GM12878 (cell line): ENCODE measurements at regions not wholly inside any gene's neighbourhood (a gene's known extent, or its start where the extent isn't known, plus 50 kb on each side); places are given as distances from the start of the nearest gene placed in this dataset.
"Not testable (repeated sequence)": the region's sequence is repeated elsewhere in the genome, so short reads cannot be mapped to it uniquely, and the experiment has no call there.

Experiments
- ATAC-seq: fragments of 200-7000 bp; cut with Tn5 transposase; 3 replicates; pipeline ENCODE4 v1.9.1; 2020; ENCODE audit warnings: mild to moderate bottlenecking, moderate library complexity
- BruUV-seq: library from RNA; stranded (reverse); fragments of 400-500 nt; replicated peaks from 2 replicates; lab custom pipeline; 2021; lab: Mats Ljungman, UMichigan
- CTCF ChIA-PET: fragments of 300-600 bp; sonication (Branson Sonifier 250); formaldehyde crosslinking; extraction: SDS; loops from one replicate; lab custom pipeline; 2021; ENCODE audit warnings: inconsistent platforms; lab: Yijun Ruan, JAX
- POLR2A ChIA-PET: fragments of 350-600 bp; formaldehyde crosslinking; extraction: SDS; loops from one replicate; lab custom pipeline; 2021; ENCODE audit warnings: inconsistent platforms; lab: Charles Lee
- RAD21 ChIA-PET: fragments of 300-600 bp; sonication (Branson Sonifier 250); formaldehyde crosslinking; loops from one replicate; lab custom pipeline; 2023; ENCODE audit warnings: antibody characterized with exemption; ENCODE audit not compliant: unreplicated experiment; lab: Charles Lee
- SMC1A ChIA-PET: fragments of 300-600 bp; sonication (Branson Sonifier 250); formaldehyde crosslinking; loops from one replicate; lab custom pipeline; 2023; ENCODE audit not compliant: unreplicated experiment, uncharacterized antibody; lab: Charles Lee
- DNase-seq: peaks from one replicate; pipeline ENCODE4 v3.0.0-alpha.2; 2011; ENCODE audit warnings: low read depth, low spot score
- FAIRE-seq: peaks from 3 replicates; lab custom pipeline; 2011; peaks lifted over from hg19 to GRCh38; lab: Jason Lieb, UNC
- H2AFZ ChIP-seq: 2 replicates; pipeline ENCODE4 v1.6.0; 2011; ENCODE audit warnings: low read depth, low read length, control low read depth; ENCODE audit not compliant: control insufficient read depth
- H3K27ac ChIP-seq: 2 replicates; pipeline ENCODE4 v1.5.1; 2011; ENCODE audit warnings: control low read depth; ENCODE audit not compliant: control insufficient read depth, insufficient read depth
- H3K27me3 ChIP-seq, 2 experiments: replicated peaks in 1 of 2; 2 replicates each; pipeline versions ENCODE4 v1.6.0 to v1.6.1; 2011; ENCODE audit warnings: low read length in 1 of 2; ENCODE audit not compliant: control insufficient read depth in 2 of 2, insufficient read depth in 2 of 2
- H3K36me3 ChIP-seq, 2 experiments: 2 replicates each; pipeline ENCODE4 v1.5.1; 2011; ENCODE audit warnings: low read length in 1 of 2; ENCODE audit not compliant: control insufficient read depth in 2 of 2, insufficient read depth in 2 of 2
- H3K4me1 ChIP-seq: 2 replicates; pipeline ENCODE4 v1.6.1; 2011; ENCODE audit warnings: mild to moderate bottlenecking, low read length, moderate library complexity, mixed read lengths; ENCODE audit not compliant: control insufficient read depth, insufficient read depth
- H3K4me2 ChIP-seq: 2 replicates; pipeline ENCODE4 v1.6.0; 2011; ENCODE audit warnings: control low read depth; ENCODE audit not compliant: control insufficient read depth, insufficient read depth
- H3K4me3 ChIP-seq: fragments of 200-600 bp; sonication (generic); 2 replicates; pipeline ENCODE4 v1.5.1; 2016
- H3K79me2 ChIP-seq: 2 replicates; pipeline ENCODE4 v1.6.0; 2011; ENCODE audit warnings: low read length; ENCODE audit not compliant: control insufficient read depth, insufficient read depth
- H3K9ac ChIP-seq: 2 replicates; pipeline ENCODE4 v1.8.0; 2011; ENCODE audit warnings: low read length, control low read depth, mixed read lengths; ENCODE audit not compliant: control insufficient read depth, insufficient read depth
- H3K9me3 ChIP-seq: replicated peaks from 3 replicates; pipeline ENCODE4 v1.5.1; 2011; ENCODE audit warnings: mild to moderate bottlenecking, low read length; ENCODE audit not compliant: control insufficient read depth, insufficient read depth
- H4K20me1 ChIP-seq: 2 replicates; pipeline ENCODE4 v1.6.0; 2011; ENCODE audit not compliant: control insufficient read depth, insufficient read depth
- BMI1 ChIP-seq: fragments of 450-650 bp; IDR thresholded peaks from 2 replicates; pipeline ENCODE4 v1.6.1; 2016; ENCODE audit warnings: mild to moderate bottlenecking, moderate library complexity, borderline replicate concordance
- DPF2 ChIP-seq: fragments of 450-650 bp; IDR thresholded peaks from 2 replicates; pipeline ENCODE4 v1.6.1; 2017; ENCODE audit warnings: mild to moderate bottlenecking
- EED ChIP-seq: sonication (generic); IDR thresholded peaks from 2 replicates; pipeline ENCODE4 v1.6.1; 2016; ENCODE audit warnings: antibody characterized with exemption, low read depth
- RAD21 ChIP-seq: IDR thresholded peaks from 2 replicates; pipeline ENCODE4 v1.6.1; 2011; ENCODE audit warnings: mild to moderate bottlenecking, low read depth, low read length, moderate library complexity; ENCODE audit not compliant: insufficient read depth
- TAF1 ChIP-seq: IDR thresholded peaks from 2 replicates; pipeline ENCODE4 v1.6.1; 2011; ENCODE audit warnings: mild to moderate bottlenecking, low read depth, low read length, borderline replicate concordance
- ZNF622 ChIP-seq: fragments of 450-650 bp; IDR thresholded peaks from 2 replicates; pipeline ENCODE4 v1.6.1; 2017; ENCODE audit warnings: mild to moderate bottlenecking, inconsistent platforms
- WGBS: methylation state at CpG from one replicate; pipeline ENCODE4 v1.1.6; 2016; ENCODE audit warnings: low lambda C conversion rate; ENCODE audit not compliant: insufficient replicate concordance, insufficient coverage; ENCODE audit errors: missing lambda C conversion rate; 5-methylcytosine and 5-hydroxymethylcytosine counted together
- in situ Hi-C: fragments of 300-500 bp; cut with MboI; formaldehyde crosslinking; loops from 9 replicates; pipeline ENCODE4 v1.14.3; 2018; ENCODE audit warnings: mixed read lengths
- intact Hi-C: fragments of 100-400 bp; cut with micrococcal nuclease; formaldehyde crosslinking; loops from one replicate; pipeline ENCODE4 v1.14.2; 2022; ENCODE audit not compliant: unreplicated experiment

GRCh38 chr20:40269274-40269673 lies 419.8 kb downstream of the MAFB start:
- H2AFZ ChIP-seq, CTCF ChIA-PET, RAD21 ChIA-PET, H3K27me3 ChIP-seq, H3K9ac ChIP-seq, H3K36me3 ChIP-seq, H3K27ac ChIP-seq, ATAC-seq, H4K20me1 ChIP-seq, POLR2A ChIA-PET, in situ Hi-C loops, SMC1A ChIA-PET, H3K4me1 ChIP-seq, H3K4me2 ChIP-seq, intact Hi-C loops, H3K9me3 ChIP-seq, H3K4me3 ChIP-seq, FAIRE-seq, DNase-seq, BruUV-seq, H3K79me2 ChIP-seq: not testable (repeated sequence)
- WGBS = 22% methylated on average over 8 of the region's 11 CpGs

- no peak for FAIRE-seq
These were observed 420.5 kb downstream of the MAFB start for GRCh38 chr20:40268321-40269075.

More at GRCh38 chr20:40268321-40269075, 420.5 kb downstream of the MAFB start:
- TF ChIP-seq TAF1 (no peak), BMI1 (no peak), EED (no peak), DPF2 (no peak), ZNF622 (no peak), RAD21 (no peak)
- TF ChIP-seq, all 136 proteins: peak for 0
- Histone ChIP-seq H2AFZ (no peak overlapping the region), H3K27ac (no peak overlapping the region), H3K4me3 (no peak overlapping the region), H3K36me3 (no peaks in the 10 kb centered on the region), H4K20me1 (no peaks in the 10 kb centered on the region), H3K9me3 (no peaks in the 10 kb centered on the region), H3K79me2 (no peaks in the 10 kb centered on the region), H3K4me2 (no peak overlapping the region), H3K27me3 (no peaks in the 10 kb centered on the region), H3K4me1 (no peaks in the 10 kb centered on the region), H3K9ac (no peak overlapping the region)
- no TSS peak for BruUV-seq
- intact Hi-C loops = no loop called here
- POLR2A ChIA-PET = no interaction called here
- no peak for ATAC-seq
- SMC1A ChIA-PET = no interaction called here
- RAD21 ChIA-PET = no interaction called here
- no peak for DNase-seq
- 0% methylated on average over 3 of the region's 3 CpGs for WGBS
- CTCF ChIA-PET = interaction anchor here (0.7 kb wide), 1 partner anchor 289 kb away, joined by 3 read pairs; no protein-coding TSS in a partner anchor
- in situ Hi-C loops = no loop called here
